ENCODE measurements at regions not wholly inside any gene's neighbourhood (a gene's known extent, or its start where the extent isn't known, plus 50 kb on each side); places are given as distances from the start of the nearest gene placed in this dataset.

DNA sequence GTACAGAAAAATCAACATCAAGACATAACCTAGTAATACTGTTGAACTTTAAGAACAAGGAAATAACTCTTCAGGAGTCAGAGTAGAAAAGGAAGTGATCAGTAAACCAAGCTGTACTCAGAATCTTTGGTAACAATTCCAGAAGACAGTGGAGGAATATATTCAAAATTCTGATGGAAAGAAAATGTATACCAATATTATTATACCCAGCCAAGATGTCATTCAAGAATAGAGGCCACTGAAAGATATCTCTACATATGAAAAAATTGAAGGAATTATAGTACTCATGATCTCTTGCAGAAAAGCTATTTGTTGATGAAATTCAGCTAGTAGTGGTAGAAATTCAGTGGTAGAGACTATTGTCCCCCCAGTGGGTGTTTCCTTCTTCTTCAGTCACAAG is 182.6 kb upstream of the ZMIZ1 start:
- POLR2A ChIA-PET, result no interaction called here
- Mint-ChIP-seq H3K36me3 (ENCODE audit: insufficient read depth, unreplicated experiment) (no peaks in the 10 kb centered on the region), H3K27me3 (ENCODE audit: insufficient read depth, unreplicated experiment) (peaks cover 35% of the 10 kb centered on the region), H3K4me3 (ENCODE audit: unreplicated experiment) (no peak overlapping the region), H3K27ac (ENCODE audit: low read depth, unreplicated experiment) (no peak overlapping the region), H3K9me3 (ENCODE audit: unreplicated experiment) (peaks cover 12% of the 10 kb centered on the region), H3K4me1 (ENCODE audit: insufficient read depth, unreplicated experiment) (no peaks in the 10 kb centered on the region)
- CTCF ChIA-PET, result no interaction called here
- DNase-seq (ENCODE audit: unreplicated experiment), result no peak
- intact Hi-C loops (cut with micrococcal nuclease), result no loop called here
- no TSS peak for BruUV-seq (replicated peaks)
- TF ChIP-seq, protein P1, sequence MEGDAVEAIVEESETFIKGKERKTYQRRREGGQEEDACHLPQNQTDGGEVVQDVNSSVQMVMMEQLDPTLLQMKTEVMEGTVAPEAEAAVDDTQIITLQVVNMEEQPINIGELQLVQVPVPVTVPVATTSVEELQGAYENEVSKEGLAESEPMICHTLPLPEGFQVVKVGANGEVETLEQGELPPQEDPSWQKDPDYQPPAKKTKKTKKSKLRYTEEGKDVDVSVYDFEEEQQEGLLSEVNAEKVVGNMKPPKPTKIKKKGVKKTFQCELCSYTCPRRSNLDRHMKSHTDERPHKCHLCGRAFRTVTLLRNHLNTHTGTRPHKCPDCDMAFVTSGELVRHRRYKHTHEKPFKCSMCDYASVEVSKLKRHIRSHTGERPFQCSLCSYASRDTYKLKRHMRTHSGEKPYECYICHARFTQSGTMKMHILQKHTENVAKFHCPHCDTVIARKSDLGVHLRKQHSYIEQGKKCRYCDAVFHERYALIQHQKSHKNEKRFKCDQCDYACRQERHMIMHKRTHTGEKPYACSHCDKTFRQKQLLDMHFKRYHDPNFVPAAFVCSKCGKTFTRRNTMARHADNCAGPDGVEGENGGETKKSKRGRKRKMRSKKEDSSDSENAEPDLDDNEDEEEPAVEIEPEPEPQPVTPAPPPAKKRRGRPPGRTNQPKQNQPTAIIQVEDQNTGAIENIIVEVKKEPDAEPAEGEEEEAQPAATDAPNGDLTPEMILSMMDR (IDR thresholded peaks at IDR 0.05; ENCODE audit: unreplicated experiment), result no peak

DNA sequence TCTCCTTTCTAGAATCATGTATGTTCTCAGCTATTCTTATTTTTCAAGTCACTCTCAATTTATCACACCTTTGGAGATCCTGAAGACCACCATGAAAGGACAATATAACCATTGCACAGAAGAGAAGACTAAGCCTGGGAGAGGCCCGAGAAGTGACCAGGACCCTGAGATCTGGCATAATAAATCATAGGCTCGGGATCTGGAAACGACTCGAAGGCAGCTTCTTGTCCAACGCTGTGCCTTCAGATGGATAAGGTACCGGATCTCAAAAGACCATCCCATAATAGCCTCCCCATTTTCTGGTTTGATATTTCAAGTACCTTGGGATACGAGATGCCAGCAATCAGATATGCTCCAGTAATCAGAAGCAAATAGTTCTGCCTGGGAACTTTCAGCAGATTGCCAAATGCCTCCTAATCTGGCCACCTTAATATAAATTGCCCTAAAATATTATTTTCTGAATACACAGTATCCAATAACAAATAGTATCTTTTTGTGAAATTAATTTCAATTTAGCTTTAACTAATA is 179.2 kb upstream of the ZMIZ1 start:
- POLR2A ChIA-PET, result no interaction called here
- Mint-ChIP-seq H3K27me3 (ENCODE audit: insufficient read depth, unreplicated experiment) (peaks cover 40% of the 10 kb centered on the region), H3K9me3 (ENCODE audit: unreplicated experiment) (peaks cover 12% of the 10 kb centered on the region), H3K4me1 (ENCODE audit: insufficient read depth, unreplicated experiment) (no peaks in the 10 kb centered on the region), H3K27ac (ENCODE audit: low read depth, unreplicated experiment) (no peak overlapping the region), H3K4me3 (ENCODE audit: unreplicated experiment) (no peak overlapping the region), H3K36me3 (ENCODE audit: insufficient read depth, unreplicated experiment) (no peaks in the 10 kb centered on the region)
- intact Hi-C loops (cut with micrococcal nuclease), result no loop called here
- no TSS peak for BruUV-seq (replicated peaks)
- CTCF ChIA-PET, result no interaction called here
- DNase-seq (ENCODE audit: unreplicated experiment), result no peak
- TF ChIP-seq, protein P1 (IDR thresholded peaks at IDR 0.05; ENCODE audit: unreplicated experiment), result no peak

DNA sequence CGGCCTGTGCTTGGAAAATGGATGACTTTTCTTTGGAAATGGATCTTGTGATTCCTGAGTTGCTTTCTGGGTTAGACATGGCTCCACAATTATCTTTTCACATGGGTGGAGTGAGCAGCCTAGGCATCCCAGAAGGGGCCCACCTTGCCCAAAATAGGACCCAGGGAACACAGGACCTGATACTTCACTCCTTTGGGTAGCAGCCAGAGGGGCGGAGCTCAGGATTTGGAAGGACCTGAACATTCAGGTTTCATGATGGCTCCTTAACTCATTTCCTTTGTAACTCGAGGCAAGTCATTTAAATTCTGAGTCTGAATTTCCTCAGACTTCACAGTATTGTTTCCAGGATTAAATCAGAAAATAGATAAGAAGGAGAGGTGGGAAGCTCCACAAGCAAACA is 178.3 kb upstream of the ZMIZ1 start:
- H3K27me3 Mint-ChIP-seq (ENCODE audit: insufficient read depth, unreplicated experiment), result peaks cover 44% of the 10 kb centered on the region
- BruUV-seq (replicated peaks), result no TSS peak
- TF ChIP-seq, protein P1 (IDR thresholded peaks at IDR 0.05; ENCODE audit: unreplicated experiment), result no peak
- H3K4me3 Mint-ChIP-seq (ENCODE audit: unreplicated experiment), result no peak overlapping the region
- H3K27ac Mint-ChIP-seq (ENCODE audit: low read depth, unreplicated experiment), result no peak overlapping the region
- intact Hi-C loops (cut with micrococcal nuclease), result no loop called here
- peaks cover 6% of the 10 kb centered on the region for H3K36me3 Mint-ChIP-seq (ENCODE audit: insufficient read depth, unreplicated experiment)
- no peak for DNase-seq (ENCODE audit: unreplicated experiment)
- POLR2A ChIA-PET, result interaction anchor here (0.6 kb wide), 1 partner anchor 678 kb away, joined by 3 read pairs; no protein-coding TSS in a partner anchor
- peaks cover 11% of the 10 kb centered on the region for H3K9me3 Mint-ChIP-seq (ENCODE audit: unreplicated experiment)
- no peaks in the 10 kb centered on the region for H3K4me1 Mint-ChIP-seq (ENCODE audit: insufficient read depth, unreplicated experiment)
- CTCF ChIA-PET, result interaction anchor here (0.6 kb wide), 1 partner anchor 12 kb away, joined by 3 read pairs; no protein-coding TSS in a partner anchor

DNA sequence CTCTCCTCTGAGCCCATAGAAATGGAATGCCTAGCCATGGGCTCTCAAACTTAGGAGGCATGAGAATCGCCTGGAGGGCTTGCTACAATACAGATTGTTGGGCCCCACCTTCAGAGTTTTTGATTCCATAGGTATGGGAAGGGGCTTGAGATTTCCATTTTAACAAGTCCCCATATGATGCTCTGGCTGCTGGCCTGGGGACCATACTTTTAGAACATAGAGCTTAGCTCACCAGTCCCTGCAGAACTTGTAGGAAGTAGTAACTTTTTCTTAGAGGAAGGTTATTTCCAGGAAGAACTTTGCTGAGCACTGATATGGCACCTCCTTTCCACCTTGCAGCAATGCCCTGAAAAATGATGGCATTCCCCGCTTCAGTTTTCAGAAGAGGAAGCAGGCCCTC is 177.0 kb upstream of the ZMIZ1 start:
- Mint-ChIP-seq H3K4me1 (ENCODE audit: insufficient read depth, unreplicated experiment) (no peaks in the 10 kb centered on the region), H3K27ac (ENCODE audit: low read depth, unreplicated experiment) (no peak overlapping the region), H3K9me3 (ENCODE audit: unreplicated experiment) (no peaks in the 10 kb centered on the region), H3K27me3 (ENCODE audit: insufficient read depth, unreplicated experiment) (peaks cover 44% of the 10 kb centered on the region), H3K4me3 (ENCODE audit: unreplicated experiment) (no peak overlapping the region), H3K36me3 (ENCODE audit: insufficient read depth, unreplicated experiment) (peaks cover 6% of the 10 kb centered on the region)
- TF ChIP-seq, protein P1 (IDR thresholded peaks at IDR 0.05; ENCODE audit: unreplicated experiment), result no peak
- BruUV-seq (replicated peaks), result no TSS peak
- ChIA-PET POLR2A (no interaction called here), CTCF (no interaction called here)
- no peak for DNase-seq (ENCODE audit: unreplicated experiment)
- intact Hi-C loops (cut with micrococcal nuclease), result no loop called here

Data from MCF 10A (cell line).